Activated CD4-positive, alpha-beta T cell treated with anti-CD3 and anti-CD28 coated beads for 36 hours (primary cell): ENCODE measurements at regions not wholly inside any gene's neighbourhood (a gene's known extent, or its start where the extent isn't known, plus 50 kb on each side); places are given as distances from the start of the nearest gene placed in this dataset.

Experiments
- ATAC-seq: fragments of 200-7000 bp; cut with Tn5 transposase; one replicate; pipeline ENCODE4 v1.10.0; 2021; ENCODE audit warnings: mild to moderate bottlenecking, moderate library complexity
- CTCF ChIA-PET: fragments of 350-600 bp; sonication (Branson Sonifier 250); formaldehyde crosslinking; loops from one replicate; lab custom pipeline; 2021; ENCODE audit warnings: antibody characterized with exemption; lab: Charles Lee
- POLR2A ChIA-PET: fragments of 350-600 bp; sonication (Branson Sonifier 250); formaldehyde crosslinking; loops from one replicate; lab custom pipeline; 2021; ENCODE audit warnings: antibody characterized with exemption, inconsistent platforms; lab: Charles Lee
- DNase-seq: peaks from one replicate; pipeline ENCODE4 v3.0.0-alpha.2; 2020
- H3K27ac Mint-ChIP-seq: one replicate; pipeline ENCODE4 v1.8.0; 2021; ENCODE audit warnings: mixed read lengths
- H3K27me3 Mint-ChIP-seq: one replicate; pipeline ENCODE4 v1.8.0; 2021; ENCODE audit warnings: mixed read lengths
- H3K36me3 Mint-ChIP-seq: one replicate; pipeline ENCODE4 v1.8.0; 2021; ENCODE audit warnings: low read depth, mixed read lengths
- H3K4me1 Mint-ChIP-seq: one replicate; pipeline ENCODE4 v1.8.0; 2021; ENCODE audit warnings: mixed read lengths
- H3K4me3 Mint-ChIP-seq: one replicate; pipeline ENCODE4 v1.8.0; 2021; ENCODE audit warnings: mild to moderate bottlenecking, moderate library complexity, mixed read lengths
- H3K9me3 Mint-ChIP-seq: one replicate; pipeline ENCODE4 v1.8.0; 2021; ENCODE audit warnings: low read depth, mixed read lengths
- intact Hi-C, 2 experiments: fragments of 100-400 bp; cut with DNase I in 1 of 2; cut with micrococcal nuclease in 1 of 2; formaldehyde crosslinking; loops; one replicate each; pipeline versions ENCODE4 v1.14.2 to v1.15.1; 2022 to 2024; cut with DNase I, micrococcal nuclease

- ATAC-seq = no peak
- H3K4me3 Mint-ChIP-seq = no peak overlapping the region
- POLR2A ChIA-PET = no interaction called here
These were observed 190.0 kb downstream of the OLFM1 start for GRCh38 chr9:135277219-135278201.

GRCh38 chr9:135278586-135278985, 191.1 kb downstream of the OLFM1 start:
- POLR2A ChIA-PET = no interaction called here
- no peak overlapping the region for H3K27ac Mint-ChIP-seq
- no peak for ATAC-seq
- CTCF ChIA-PET = no interaction called here
- H3K36me3 Mint-ChIP-seq = no peaks in the 10 kb centered on the region
- no peaks in the 10 kb centered on the region for H3K9me3 Mint-ChIP-seq
- DNase-seq = no peak
- peaks cover 4% of the 10 kb centered on the region for H3K4me1 Mint-ChIP-seq
- intact Hi-C loops = no loop called here
- peaks cover 2% of the 10 kb centered on the region for H3K27me3 Mint-ChIP-seq
- H3K4me3 Mint-ChIP-seq = no peak overlapping the region

More at GRCh38 chr9:135277219-135278201, 190.0 kb downstream of the OLFM1 start:
- Mint-ChIP-seq H3K36me3 (no peaks in the 10 kb centered on the region), H3K4me1 (peaks cover 4% of the 10 kb centered on the region), H3K27ac (no peak overlapping the region), H3K27me3 (peaks cover 2% of the 10 kb centered on the region), H3K9me3 (no peaks in the 10 kb centered on the region)
- no peak for DNase-seq
- CTCF ChIA-PET = no interaction called here
- intact Hi-C loops = no loop called here

GRCh38 chr9:135279385-135279784, 191.9 kb downstream of the OLFM1 start:
- ATAC-seq = no peak
- H3K9me3 Mint-ChIP-seq = no peaks in the 10 kb centered on the region
- no peak overlapping the region for H3K4me3 Mint-ChIP-seq
- H3K36me3 Mint-ChIP-seq = no peaks in the 10 kb centered on the region
- H3K27me3 Mint-ChIP-seq = peaks cover 2% of the 10 kb centered on the region
- intact Hi-C loops = no loop called here
- ChIA-PET POLR2A (no interaction called here), CTCF (no interaction called here)
- DNase-seq = no peak
- peaks cover 4% of the 10 kb centered on the region for H3K4me1 Mint-ChIP-seq
- H3K27ac Mint-ChIP-seq = no peak overlapping the region

GRCh38 chr9:135279834-135280393, 192.4 kb downstream of the OLFM1 start:
- H3K9me3 Mint-ChIP-seq = no peaks in the 10 kb centered on the region
- ChIA-PET CTCF (no interaction called here), POLR2A (no interaction called here)
- peaks cover 4% of the 10 kb centered on the region for H3K4me1 Mint-ChIP-seq
- intact Hi-C loops = no loop called here
- no peaks in the 10 kb centered on the region for H3K36me3 Mint-ChIP-seq
- DNase-seq (no peak), ATAC-seq (no peak)
- H3K4me3 Mint-ChIP-seq = no peak overlapping the region
- H3K27ac Mint-ChIP-seq = no peak overlapping the region
- peaks cover 2% of the 10 kb centered on the region for H3K27me3 Mint-ChIP-seq

- intact Hi-C loops = no loop called here
- H3K27ac Mint-ChIP-seq = no peak overlapping the region
- H3K27me3 Mint-ChIP-seq = peaks cover 2% of the 10 kb centered on the region
- CTCF ChIA-PET = no interaction called here
- ATAC-seq = no peak
- no peak overlapping the region for H3K4me3 Mint-ChIP-seq
- no peaks in the 10 kb centered on the region for H3K36me3 Mint-ChIP-seq
- no peak for DNase-seq
- no peaks in the 10 kb centered on the region for H3K9me3 Mint-ChIP-seq
- POLR2A ChIA-PET = no interaction called here
- peaks cover 4% of the 10 kb centered on the region for H3K4me1 Mint-ChIP-seq
These were observed 193.2 kb downstream of the OLFM1 start for GRCh38 chr9:135280666-135281065.

GRCh38 chr9:135281151-135281550, 193.7 kb downstream of the OLFM1 start:
- no peaks in the 10 kb centered on the region for H3K9me3 Mint-ChIP-seq
- H3K4me3 Mint-ChIP-seq = no peak overlapping the region
- peaks cover 4% of the 10 kb centered on the region for H3K4me1 Mint-ChIP-seq
- ChIA-PET CTCF (no interaction called here), POLR2A (no interaction called here)
- H3K27me3 Mint-ChIP-seq = peaks cover 2% of the 10 kb centered on the region
- no peaks in the 10 kb centered on the region for H3K36me3 Mint-ChIP-seq
- intact Hi-C loops = no loop called here
- DNase-seq (no peak), ATAC-seq (no peak)
- H3K27ac Mint-ChIP-seq = no peak overlapping the region

GRCh38 chr9:135281791-135282737, 194.6 kb downstream of the OLFM1 start:
- ATAC-seq (peak; percentile 69), DNase-seq (peak; percentile 58)
- intact Hi-C loops = no loop called here
- no peaks in the 10 kb centered on the region for H3K36me3 Mint-ChIP-seq
- H3K27ac Mint-ChIP-seq = no peak overlapping the region
- no peak overlapping the region for H3K4me3 Mint-ChIP-seq
- ChIA-PET CTCF (no interaction called here), POLR2A (no interaction called here)
- H3K9me3 Mint-ChIP-seq = no peaks in the 10 kb centered on the region
- no peaks in the 10 kb centered on the region for H3K27me3 Mint-ChIP-seq
- peaks cover 4% of the 10 kb centered on the region for H3K4me1 Mint-ChIP-seq

- H3K9me3 Mint-ChIP-seq = no peaks in the 10 kb centered on the region
- ATAC-seq (no peak), DNase-seq (no peak)
- ChIA-PET CTCF (no interaction called here), POLR2A (no interaction called here)
- H3K4me1 Mint-ChIP-seq = peaks cover 4% of the 10 kb centered on the region
- no peaks in the 10 kb centered on the region for H3K27me3 Mint-ChIP-seq
- H3K36me3 Mint-ChIP-seq = no peaks in the 10 kb centered on the region
- intact Hi-C loops = no loop called here
- H3K27ac Mint-ChIP-seq = no peak overlapping the region
- no peak overlapping the region for H3K4me3 Mint-ChIP-seq
These were observed 195.3 kb downstream of the OLFM1 start for GRCh38 chr9:135282808-135283207.

GRCh38 chr9:135283671-135284070, 195.9 kb upstream of the PPP1R26 start:
- ChIA-PET POLR2A (no interaction called here), CTCF (no interaction called here)
- peak; percentile 33 for ATAC-seq
- intact Hi-C loops = no loop called here
- peak; percentile 13 for DNase-seq
- no peaks in the 10 kb centered on the region for H3K27me3 Mint-ChIP-seq
- no peaks in the 10 kb centered on the region for H3K9me3 Mint-ChIP-seq
- no peak overlapping the region for H3K27ac Mint-ChIP-seq
- peaks cover 4% of the 10 kb centered on the region for H3K4me1 Mint-ChIP-seq
- no peak overlapping the region for H3K4me3 Mint-ChIP-seq
- H3K36me3 Mint-ChIP-seq = no peaks in the 10 kb centered on the region

- CTCF ChIA-PET = no interaction called here
- intact Hi-C loops = no loop called here
- Mint-ChIP-seq H3K36me3 (no peaks in the 10 kb centered on the region), H3K27ac (no peak overlapping the region), H3K27me3 (peaks cover 3% of the 10 kb centered on the region), H3K4me1 (peaks cover 4% of the 10 kb centered on the region), H3K4me3 (no peak overlapping the region), H3K9me3 (no peaks in the 10 kb centered on the region)
- POLR2A ChIA-PET = no interaction called here
- ATAC-seq (no peak), DNase-seq (no peak)
These were observed 195.0 kb upstream of the PPP1R26 start for GRCh38 chr9:135284386-135285134.
